ENCODE measurements at regions not wholly inside any gene's neighbourhood (a gene's known extent, or its start where the extent isn't known, plus 50 kb on each side); places are given as distances from the start of the nearest gene placed in this dataset.

DNA sequence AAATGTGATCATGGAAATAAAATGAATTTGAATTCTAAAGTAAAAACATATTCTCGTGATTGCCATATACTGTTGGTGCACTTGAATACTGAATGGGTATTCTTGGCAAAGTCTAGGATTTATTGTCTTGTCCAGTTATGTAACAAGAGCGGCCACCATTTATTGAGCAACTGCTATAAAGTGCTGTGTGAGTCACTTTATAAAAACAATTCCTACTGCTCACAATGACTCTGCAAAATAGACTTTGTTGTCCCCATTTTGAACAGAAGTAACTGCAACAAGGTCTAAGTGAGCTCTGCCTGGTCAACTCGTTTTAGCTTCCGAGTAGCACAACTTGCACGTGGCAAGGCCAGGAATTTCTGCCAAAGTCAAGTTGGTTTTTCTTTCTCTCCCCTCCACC lies 995.6 kb upstream of the FANCL start:
- TF ChIP-seq CTCF (IDR thresholded peaks at IDR 0.05; ENCODE audit: insufficient read depth, low read length, poor library complexity, severe bottlenecking) (no peak), EZH2phosphoT487 (conservative IDR thresholded peaks at IDR 0.05; ENCODE audit: low read length) (no peak)
